Endodermal cell (in vitro differentiated cells): ENCODE measurements at regions not wholly inside any gene's neighbourhood (a gene's known extent, or its start where the extent isn't known, plus 50 kb on each side); places are given as distances from the start of the nearest gene placed in this dataset.
"Not testable (repeated sequence)": the region's sequence is repeated elsewhere in the genome, so short reads cannot be mapped to it uniquely, and the experiment has no call there.

Source experiments
- DNase-seq: peaks from one replicate; pipeline ENCODE4 v3.0.0-alpha.2; 2017
- H3K27ac ChIP-seq: 2 replicates; pipeline ENCODE4 v1.5.1; 2013; ENCODE audit warnings: mild to moderate bottlenecking, low read depth, low read length, moderate library complexity
- H3K27me3 ChIP-seq: 2 replicates; pipeline ENCODE4 v1.6.1; 2013; ENCODE audit warnings: mild to moderate bottlenecking, low read length, moderate library complexity; ENCODE audit not compliant: insufficient read depth, control insufficient read depth, poor library complexity, severe bottlenecking
- H3K36me3 ChIP-seq: 2 replicates; pipeline ENCODE4 v1.7.0; 2013; ENCODE audit warnings: mild to moderate bottlenecking, low read length, moderate library complexity; ENCODE audit not compliant: control insufficient read depth, insufficient read depth
- H3K4me1 ChIP-seq: one replicate; pipeline ENCODE4 v1.7.0; 2013; ENCODE audit warnings: low read length; ENCODE audit not compliant: control insufficient read depth, insufficient read depth
- H3K4me3 ChIP-seq: 2 replicates; pipeline ENCODE4 v1.5.1; 2013; ENCODE audit warnings: mild to moderate bottlenecking, low read length, moderate library complexity
- H3K9ac ChIP-seq: 2 replicates; pipeline ENCODE4 v1.6.1; 2013; ENCODE audit warnings: mild to moderate bottlenecking, low read length, moderate library complexity; ENCODE audit not compliant: poor library complexity, severe bottlenecking; ENCODE audit errors: extremely low read depth
- H3K9me3 ChIP-seq: 2 replicates; pipeline ENCODE4 v1.6.1; 2013; ENCODE audit warnings: mild to moderate bottlenecking, low read length, moderate library complexity; ENCODE audit not compliant: control insufficient read depth
- H3K27ac Mint-ChIP-seq: 2 replicates; pipeline ENCODE4 v1.8.0; 2020; ENCODE audit warnings: mixed read lengths
- H3K27me3 Mint-ChIP-seq: 2 replicates; pipeline ENCODE4 v1.8.0; 2021; ENCODE audit warnings: mild to moderate bottlenecking, mixed read lengths; ENCODE audit not compliant: insufficient read depth
- H3K36me3 Mint-ChIP-seq: 2 replicates; pipeline ENCODE4 v1.8.0; 2020; ENCODE audit warnings: low read depth, mixed read lengths
- H3K4me1 Mint-ChIP-seq: 2 replicates; pipeline ENCODE4 v1.8.0; 2020; ENCODE audit warnings: mixed read lengths
- H3K4me3 Mint-ChIP-seq: 2 replicates; pipeline ENCODE4 v1.8.0; 2020; ENCODE audit warnings: mild to moderate bottlenecking, moderate library complexity, mixed read lengths
- H3K9me3 Mint-ChIP-seq: 2 replicates; pipeline ENCODE4 v1.8.0; 2020; ENCODE audit warnings: mild to moderate bottlenecking, mixed read lengths
- CTCF ChIP-seq: fragments of 200-600 bp; sonication (generic); conservative IDR thresholded peaks from 2 replicates; pipeline ENCODE4 v1.5.0; 2021; ENCODE audit warnings: antibody characterized with exemption, mild to moderate bottlenecking
- WGBS, 2 experiments: methylation state at CpG; one replicate each; pipeline versions ENCODE4 v1.1.5 to v1.1.7; 2013; ENCODE audit warnings: missing lambda C conversion rate in 2 of 2, mixed read lengths in 1 of 2; ENCODE audit not compliant: insufficient coverage in 1 of 2, insufficient read length in 1 of 2; 5-methylcytosine and 5-hydroxymethylcytosine counted together

- no peak for DNase-seq
- Histone ChIP-seq H3K9me3 (peaks cover 23% of the 10 kb centered on the region), H3K4me3 (no peak overlapping the region), H3K4me1 (no peaks in the 10 kb centered on the region), H3K36me3 (no peaks in the 10 kb centered on the region), H3K9ac (no peak overlapping the region), H3K27me3 (no peaks in the 10 kb centered on the region), H3K27ac (no peak overlapping the region)
- no peak for TF ChIP-seq CTCF
- Mint-ChIP-seq H3K36me3 (peaks cover 12% of the 10 kb centered on the region), H3K27ac (no peak overlapping the region), H3K27me3 (no peaks in the 10 kb centered on the region), H3K4me1 (no peaks in the 10 kb centered on the region), H3K9me3 (peaks cover 29% of the 10 kb centered on the region), H3K4me3 (no peak overlapping the region)
Observed at GRCh38 chr6:67956352-67956751, 678.7 kb upstream of the ADGRB3 start.

- Mint-ChIP-seq H3K36me3 (peaks cover 12% of the 10 kb centered on the region), H3K27ac (no peak overlapping the region), H3K4me3 (no peak overlapping the region), H3K27me3 (no peaks in the 10 kb centered on the region), H3K4me1 (no peaks in the 10 kb centered on the region), H3K9me3 (peaks cover 36% of the 10 kb centered on the region)
- H3K27ac ChIP-seq = no peak overlapping the region
- WGBS, 2 experiments = 80 to 89% methylated on average over 1 of the region's 1 CpG
- no peak for TF ChIP-seq CTCF
- DNase-seq = no peak
- no peak overlapping the region for H3K4me3 ChIP-seq
- no peaks in the 10 kb centered on the region for H3K36me3 ChIP-seq
- peaks cover 28% of the 10 kb centered on the region for H3K9me3 ChIP-seq
- H3K4me1 ChIP-seq = no peaks in the 10 kb centered on the region
- no peak overlapping the region for H3K9ac ChIP-seq
- no peaks in the 10 kb centered on the region for H3K27me3 ChIP-seq
Observed at GRCh38 chr6:67952948-67953347, 682.1 kb upstream of the ADGRB3 start.

GRCh38 chr6:67952121-67952520 lies 683.0 kb upstream of the ADGRB3 start:
- H3K27me3 Mint-ChIP-seq = no peaks in the 10 kb centered on the region
- H3K36me3 Mint-ChIP-seq = peaks cover 9% of the 10 kb centered on the region
- Histone ChIP-seq H3K9ac (no peak overlapping the region), H3K4me3 (no peak overlapping the region), H3K36me3 (no peaks in the 10 kb centered on the region), H3K4me1 (no peaks in the 10 kb centered on the region), H3K27me3 (no peaks in the 10 kb centered on the region), H3K9me3 (peaks cover 26% of the 10 kb centered on the region), H3K27ac (no peak overlapping the region)
- no peak for DNase-seq
- no peak overlapping the region for H3K27ac Mint-ChIP-seq
- H3K4me1 Mint-ChIP-seq = no peaks in the 10 kb centered on the region
- H3K9me3 Mint-ChIP-seq = peaks cover 38% of the 10 kb centered on the region
- no peak for TF ChIP-seq CTCF
- no peak overlapping the region for H3K4me3 Mint-ChIP-seq
- WGBS, 2 experiments = 85 to 100% methylated on average over 1 of the region's 1 CpG

GRCh38 chr6:67947762-67948161 lies 687.3 kb upstream of the ADGRB3 start:
- H3K4me3 ChIP-seq, H3K4me1 Mint-ChIP-seq, H3K36me3 ChIP-seq, H3K4me3 Mint-ChIP-seq, H3K9me3 ChIP-seq, H3K9ac ChIP-seq, H3K27me3 Mint-ChIP-seq, H3K27ac ChIP-seq, H3K27me3 ChIP-seq, H3K36me3 Mint-ChIP-seq, H3K27ac Mint-ChIP-seq, H3K4me1 ChIP-seq, DNase-seq: not testable (repeated sequence)
- H3K9me3 Mint-ChIP-seq = peaks cover 16% of the 10 kb centered on the region
- WGBS, 2 experiments = 87% methylated on average over 1 of the region's 1 CpG; no CpG with 5 or more reads in 1 of the 2 experiments
